Neural cell (in vitro differentiated cells): ENCODE measurements at regions not wholly inside any gene's neighbourhood (a gene's known extent, or its start where the extent isn't known, plus 50 kb on each side); places are given as distances from the start of the nearest gene placed in this dataset.

ENCODE experiments used
- H2AFZ ChIP-seq: fragments of 200-600, 300-800 bp; sonication (generic), shearing (Covaris generic); 2 replicates; pipeline ENCODE4 v1.6.0; 2014; ENCODE audit warnings: low read depth, mild to moderate bottlenecking, antibody characterized with exemption, low read length, moderate library complexity
- H3F3A ChIP-seq: fragments of 200-600 bp; shearing (Covaris generic); 2 replicates; pipeline ENCODE4 v1.6.1; 2016; ENCODE audit warnings: mild to moderate bottlenecking, moderate library complexity, mixed read lengths, antibody characterized with exemption, low read length; ENCODE audit not compliant: insufficient read depth, poor library complexity, severe bottlenecking
- H3K27ac ChIP-seq: fragments of 200-600, 300-800 bp; sonication (generic), shearing (Covaris generic); 2 replicates; pipeline ENCODE4 v1.5.1; 2014; ENCODE audit warnings: mild to moderate bottlenecking, low read length, moderate library complexity
- H3K27me3 ChIP-seq: fragments of 300-800, 200-600 bp; sonication (generic), shearing (Covaris generic); 2 replicates; pipeline ENCODE4 v1.6.0; 2014; ENCODE audit warnings: mild to moderate bottlenecking, low read depth, low read length, moderate library complexity; ENCODE audit not compliant: insufficient read depth
- H3K36me3 ChIP-seq: fragments of 300-800, 200-600 bp; sonication (generic), shearing (Covaris generic); 2 replicates; pipeline ENCODE4 v1.5.1; 2014; ENCODE audit warnings: mild to moderate bottlenecking, antibody characterized with exemption, low read length, moderate library complexity; ENCODE audit not compliant: insufficient read depth
- H3K4me2 ChIP-seq: fragments of 300-800, 200-600 bp; sonication (generic), shearing (Covaris generic); 2 replicates; pipeline ENCODE4 v1.6.0; 2014; ENCODE audit warnings: mild to moderate bottlenecking, low read length
- H3K4me3 ChIP-seq: fragments of 300-800, 200-600 bp; sonication (generic), shearing (Covaris generic); 2 replicates; pipeline ENCODE4 v1.5.1; 2014; ENCODE audit warnings: mild to moderate bottlenecking, low read length, moderate library complexity
- H3K79me2 ChIP-seq: fragments of 200-600 bp; shearing (Covaris generic); replicated peaks from 2 replicates; pipeline ENCODE4 v1.6.0; 2014; ENCODE audit warnings: mild to moderate bottlenecking, low read length, moderate library complexity; ENCODE audit not compliant: insufficient read depth
- H3K9ac ChIP-seq: fragments of 300-800, 200-600 bp; sonication (generic), shearing (Covaris generic); 2 replicates; pipeline ENCODE4 v1.6.1; 2016; ENCODE audit warnings: mild to moderate bottlenecking, low read length, mixed read lengths
- H3K9me2 ChIP-seq: fragments of 200-600 bp; shearing (Covaris generic); 2 replicates; pipeline ENCODE4 v1.6.1; 2016; ENCODE audit warnings: mild to moderate bottlenecking, low read length, mixed read lengths; ENCODE audit not compliant: insufficient read depth
- H3K9me3 ChIP-seq: fragments of 200-600, 300-800 bp; sonication (generic), shearing (Covaris generic); 2 replicates; pipeline ENCODE4 v1.6.1; 2016; ENCODE audit warnings: mild to moderate bottlenecking, mixed run types, low read length, moderate library complexity, mixed read lengths
- H4K20me1 ChIP-seq: fragments of 200-600 bp; shearing (Covaris generic); 2 replicates; pipeline ENCODE4 v1.6.1; 2016; ENCODE audit warnings: mild to moderate bottlenecking, mixed run types; ENCODE audit not compliant: insufficient read depth
- CTCF ChIP-seq: fragments of 450-650 bp; IDR thresholded peaks from 2 replicates; pipeline ENCODE4 v1.5.1; 2014; ENCODE audit warnings: antibody characterized with exemption, mild to moderate bottlenecking, moderate library complexity; ENCODE audit not compliant: poor library complexity, severe bottlenecking
- EP300 ChIP-seq: fragments of 450-650 bp; conservative IDR thresholded peaks from 2 replicates; pipeline ENCODE4 v1.6.1; 2014; ENCODE audit warnings: antibody characterized with exemption, mild to moderate bottlenecking, moderate library complexity; ENCODE audit not compliant: poor library complexity, severe bottlenecking
- EZH2 ChIP-seq: fragments of 200-600, 300-800 bp; shearing (Covaris generic), sonication (generic); IDR thresholded peaks from 2 replicates; pipeline ENCODE4 v1.6.1; 2014; ENCODE audit warnings: antibody characterized with exemption, low read length, borderline replicate concordance, mild to moderate bottlenecking; ENCODE audit not compliant: insufficient read depth, poor library complexity, severe bottlenecking
- MXI1 ChIP-seq: fragments of 450-650 bp; conservative IDR thresholded peaks from 2 replicates; pipeline ENCODE4 v1.6.1; 2014; ENCODE audit warnings: antibody characterized with exemption, mild to moderate bottlenecking; ENCODE audit not compliant: poor library complexity, severe bottlenecking
- POLR2AphosphoS5 ChIP-seq: IDR thresholded peaks from 2 replicates; pipeline ENCODE4 v1.6.1; 2012
- RAD21 ChIP-seq: fragments of 450-650 bp; conservative IDR thresholded peaks from 2 replicates; pipeline ENCODE4 v1.6.1; 2014; ENCODE audit warnings: antibody characterized with exemption, mild to moderate bottlenecking, moderate library complexity
- REST ChIP-seq: IDR thresholded peaks from 2 replicates; pipeline ENCODE4 v1.6.1; 2012; ENCODE audit warnings: borderline replicate concordance
- SMC3 ChIP-seq: fragments of 450-650 bp; conservative IDR thresholded peaks from 2 replicates; pipeline ENCODE4 v1.6.1; 2014; ENCODE audit warnings: antibody characterized with exemption, mild to moderate bottlenecking, moderate library complexity; ENCODE audit not compliant: poor library complexity
- TAF1 ChIP-seq: IDR thresholded peaks from 2 replicates; pipeline ENCODE4 v1.6.1; 2012; ENCODE audit warnings: low read depth

GRCh38 chr5:109989161-109989560, 299.4 kb downstream of the MAN2A1 start:
- Histone ChIP-seq H3K9me2 (no peaks in the 10 kb centered on the region), H3K4me2 (no peak overlapping the region), H3K79me2 (no peaks in the 10 kb centered on the region), H3K36me3 (no peaks in the 10 kb centered on the region), H3K9me3 (no peaks in the 10 kb centered on the region), H3K4me3 (no peak overlapping the region), H3F3A (no peaks in the 10 kb centered on the region), H4K20me1 (no peaks in the 10 kb centered on the region), H3K27me3 (no peaks in the 10 kb centered on the region), H2AFZ (no peak overlapping the region), H3K9ac (no peak overlapping the region), H3K27ac (no peak overlapping the region)
- no peak for TF ChIP-seq TAF1
- no peak for TF ChIP-seq CTCF
- no peak for TF ChIP-seq REST
- TF ChIP-seq EZH2, result no peak
- TF ChIP-seq POLR2AphosphoS5, result no peak
- TF ChIP-seq SMC3, result no peak

GRCh38 chr5:109989994-109990722, 300.4 kb downstream of the MAN2A1 start:
- no peaks in the 10 kb centered on the region for H4K20me1 ChIP-seq
- H3K9me3 ChIP-seq, result no peaks in the 10 kb centered on the region
- no peak overlapping the region for H3K4me2 ChIP-seq
- no peaks in the 10 kb centered on the region for H3K9me2 ChIP-seq
- no peaks in the 10 kb centered on the region for H3K36me3 ChIP-seq
- no peaks in the 10 kb centered on the region for H3K27me3 ChIP-seq
- no peak overlapping the region for H3K27ac ChIP-seq
- H3K4me3 ChIP-seq, result no peak overlapping the region
- no peaks in the 10 kb centered on the region for H3K79me2 ChIP-seq
- no peak overlapping the region for H2AFZ ChIP-seq
- H3F3A ChIP-seq, result no peaks in the 10 kb centered on the region
- TF ChIP-seq RAD21 (no peak), TAF1 (no peak), EZH2 (no peak), MXI1 (no peak), CTCF (no peak), POLR2AphosphoS5 (no peak), EP300 (no peak), SMC3 (no peak), REST (no peak)
- H3K9ac ChIP-seq, result no peak overlapping the region
